GM12878 (cell line): ENCODE measurements at regions not wholly inside any gene's neighbourhood (a gene's known extent, or its start where the extent isn't known, plus 50 kb on each side); places are given as distances from the start of the nearest gene placed in this dataset.
"Not testable (repeated sequence)": the region's sequence is repeated elsewhere in the genome, so short reads cannot be mapped to it uniquely, and the experiment has no call there.

ENCODE experiments used
- ATAC-seq: fragments of 200-7000 bp; cut with Tn5 transposase; 3 replicates; pipeline ENCODE4 v1.9.1; 2020; ENCODE audit warnings: mild to moderate bottlenecking, moderate library complexity
- BruUV-seq: library from RNA; stranded (reverse); fragments of 400-500 nt; replicated peaks from 2 replicates; lab custom pipeline; 2021; lab: Mats Ljungman, UMichigan
- CTCF ChIA-PET: fragments of 300-600 bp; sonication (Branson Sonifier 250); formaldehyde crosslinking; extraction: SDS; loops from one replicate; lab custom pipeline; 2021; ENCODE audit warnings: inconsistent platforms; lab: Yijun Ruan, JAX
- POLR2A ChIA-PET: fragments of 350-600 bp; formaldehyde crosslinking; extraction: SDS; loops from one replicate; lab custom pipeline; 2021; ENCODE audit warnings: inconsistent platforms; lab: Charles Lee
- RAD21 ChIA-PET: fragments of 300-600 bp; sonication (Branson Sonifier 250); formaldehyde crosslinking; loops from one replicate; lab custom pipeline; 2023; ENCODE audit warnings: antibody characterized with exemption; ENCODE audit not compliant: unreplicated experiment; lab: Charles Lee
- SMC1A ChIA-PET: fragments of 300-600 bp; sonication (Branson Sonifier 250); formaldehyde crosslinking; loops from one replicate; lab custom pipeline; 2023; ENCODE audit not compliant: unreplicated experiment, uncharacterized antibody; lab: Charles Lee
- DNase-seq: peaks from one replicate; pipeline ENCODE4 v3.0.0-alpha.2; 2011; ENCODE audit warnings: low read depth, low spot score
- FAIRE-seq: peaks from 3 replicates; lab custom pipeline; 2011; peaks lifted over from hg19 to GRCh38; lab: Jason Lieb, UNC
- H2AFZ ChIP-seq: 2 replicates; pipeline ENCODE4 v1.6.0; 2011; ENCODE audit warnings: low read depth, low read length, control low read depth; ENCODE audit not compliant: control insufficient read depth
- H3K27ac ChIP-seq: 2 replicates; pipeline ENCODE4 v1.5.1; 2011; ENCODE audit warnings: control low read depth; ENCODE audit not compliant: control insufficient read depth, insufficient read depth
- H3K27me3 ChIP-seq, 2 experiments: replicated peaks in 1 of 2; 2 replicates each; pipeline versions ENCODE4 v1.6.0 to v1.6.1; 2011; ENCODE audit warnings: low read length in 1 of 2; ENCODE audit not compliant: control insufficient read depth in 2 of 2, insufficient read depth in 2 of 2
- H3K36me3 ChIP-seq, 2 experiments: 2 replicates each; pipeline ENCODE4 v1.5.1; 2011; ENCODE audit warnings: low read length in 1 of 2; ENCODE audit not compliant: control insufficient read depth in 2 of 2, insufficient read depth in 2 of 2
- H3K4me1 ChIP-seq: 2 replicates; pipeline ENCODE4 v1.6.1; 2011; ENCODE audit warnings: mild to moderate bottlenecking, low read length, moderate library complexity, mixed read lengths; ENCODE audit not compliant: control insufficient read depth, insufficient read depth
- H3K4me2 ChIP-seq: 2 replicates; pipeline ENCODE4 v1.6.0; 2011; ENCODE audit warnings: control low read depth; ENCODE audit not compliant: control insufficient read depth, insufficient read depth
- H3K4me3 ChIP-seq: fragments of 200-600 bp; sonication (generic); 2 replicates; pipeline ENCODE4 v1.5.1; 2016
- H3K79me2 ChIP-seq: 2 replicates; pipeline ENCODE4 v1.6.0; 2011; ENCODE audit warnings: low read length; ENCODE audit not compliant: control insufficient read depth, insufficient read depth
- H3K9ac ChIP-seq: 2 replicates; pipeline ENCODE4 v1.8.0; 2011; ENCODE audit warnings: low read length, control low read depth, mixed read lengths; ENCODE audit not compliant: control insufficient read depth, insufficient read depth
- H3K9me3 ChIP-seq: replicated peaks from 3 replicates; pipeline ENCODE4 v1.5.1; 2011; ENCODE audit warnings: mild to moderate bottlenecking, low read length; ENCODE audit not compliant: control insufficient read depth, insufficient read depth
- H4K20me1 ChIP-seq: 2 replicates; pipeline ENCODE4 v1.6.0; 2011; ENCODE audit not compliant: control insufficient read depth, insufficient read depth
- DPF2 ChIP-seq: fragments of 450-650 bp; IDR thresholded peaks from 2 replicates; pipeline ENCODE4 v1.6.1; 2017; ENCODE audit warnings: mild to moderate bottlenecking
- EZH2 ChIP-seq: IDR thresholded peaks from 2 replicates; pipeline ENCODE4 v1.6.1; 2012; ENCODE audit warnings: low read depth, mild to moderate bottlenecking, control low read depth, inconsistent platforms, low read length, borderline replicate concordance; ENCODE audit not compliant: control insufficient read depth
- LARP7 ChIP-seq: fragments of 450-650 bp; IDR thresholded peaks from 2 replicates; pipeline ENCODE4 v1.6.1; 2017; ENCODE audit warnings: mild to moderate bottlenecking
- MTA2 ChIP-seq: fragments of 450-650 bp; IDR thresholded peaks from 2 replicates; pipeline ENCODE4 v1.6.1; 2016; ENCODE audit warnings: low read depth, mild to moderate bottlenecking, moderate library complexity
- POLR2AphosphoS2 ChIP-seq: IDR thresholded peaks from 2 replicates; pipeline ENCODE4 v1.6.1; 2011; ENCODE audit warnings: low read depth, mild to moderate bottlenecking, low read length, improper control_type of control experiment, moderate library complexity
- RFX5 ChIP-seq: IDR thresholded peaks from 2 replicates; pipeline ENCODE4 v1.6.1; 2011; ENCODE audit warnings: low read depth, low read length, improper control_type of control experiment
- TCF7 ChIP-seq: IDR thresholded peaks from 2 replicates; pipeline ENCODE4 v1.6.1; 2014; ENCODE audit warnings: antibody characterized with exemption, borderline replicate concordance
- WGBS: methylation state at CpG from one replicate; pipeline ENCODE4 v1.1.6; 2016; ENCODE audit warnings: low lambda C conversion rate; ENCODE audit not compliant: insufficient replicate concordance, insufficient coverage; ENCODE audit errors: missing lambda C conversion rate; 5-methylcytosine and 5-hydroxymethylcytosine counted together
- in situ Hi-C: fragments of 300-500 bp; cut with MboI; formaldehyde crosslinking; loops from 9 replicates; pipeline ENCODE4 v1.14.3; 2018; ENCODE audit warnings: mixed read lengths
- intact Hi-C: fragments of 100-400 bp; cut with micrococcal nuclease; formaldehyde crosslinking; loops from one replicate; pipeline ENCODE4 v1.14.2; 2022; ENCODE audit not compliant: unreplicated experiment
- TF ChIP-seq, protein P1 (sequence below): fragments of 450-650 bp; conservative IDR thresholded peaks from 2 replicates; pipeline ENCODE4 v1.6.1; 2017; ENCODE audit warnings: mild to moderate bottlenecking, moderate library complexity

DNA sequence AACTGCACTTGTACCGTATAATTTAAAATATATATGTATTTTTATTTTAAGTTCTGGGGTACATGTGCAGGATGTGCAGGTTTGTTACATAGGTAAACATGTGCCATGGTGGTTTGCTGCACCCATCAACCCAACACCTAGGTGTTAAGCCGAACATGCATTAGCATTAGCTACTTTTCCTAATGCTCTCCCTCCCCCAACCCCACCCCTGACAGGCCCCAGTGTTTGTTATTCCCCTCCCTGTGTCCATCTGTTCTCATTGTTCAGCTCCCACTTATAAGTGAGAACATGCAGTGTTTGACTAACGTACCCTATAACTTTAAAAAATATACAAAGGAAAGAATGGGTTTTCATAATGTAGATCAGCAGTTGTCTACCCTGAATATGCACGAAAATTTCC, 303.5 kb upstream of the BRINP1 start:
- H3K4me1 ChIP-seq, H2AFZ ChIP-seq, H3K4me2 ChIP-seq, FAIRE-seq, RAD21 ChIA-PET, H3K9me3 ChIP-seq, H4K20me1 ChIP-seq, H3K27me3 ChIP-seq, H3K9ac ChIP-seq, H3K36me3 ChIP-seq, H3K4me3 ChIP-seq, BruUV-seq, DNase-seq, H3K79me2 ChIP-seq, CTCF ChIA-PET, ATAC-seq, H3K27ac ChIP-seq, SMC1A ChIA-PET, POLR2A ChIA-PET, intact Hi-C loops, in situ Hi-C loops: not testable (repeated sequence)
- 10% methylated on average over 4 of the region's 4 CpGs for WGBS

DNA sequence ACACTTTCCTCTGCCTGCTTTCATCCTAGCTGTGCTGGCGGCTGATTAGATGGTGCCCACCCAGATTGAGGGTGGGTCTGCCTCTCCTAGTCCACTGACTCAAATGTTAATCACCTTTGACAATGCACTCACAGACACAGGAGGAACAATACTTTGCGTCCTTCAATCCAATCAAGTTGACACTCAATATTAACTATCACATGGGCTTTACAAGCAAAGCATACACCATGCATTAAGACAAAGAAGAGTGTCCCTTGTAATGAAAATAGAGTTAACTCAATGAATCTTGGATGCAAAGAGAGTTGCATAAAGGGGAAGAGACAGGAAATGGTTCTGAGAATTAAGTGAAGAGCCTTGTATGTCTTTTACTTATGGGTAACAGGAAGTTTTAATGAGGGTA, 298.7 kb upstream of the BRINP1 start:
- 46% methylated on average over 2 of the region's 2 CpGs for WGBS
- Histone ChIP-seq H4K20me1 (no peaks in the 10 kb centered on the region), H2AFZ (no peak overlapping the region), H3K36me3 (no peaks in the 10 kb centered on the region), H3K4me2 (no peak overlapping the region)
- ChIA-PET RAD21 (no interaction called here), POLR2A (no interaction called here)
- ATAC-seq, result no peak
- in situ Hi-C loops, result no loop called here
- TF ChIP-seq LARP7 (no peak), MTA2 (no peak), POLR2AphosphoS2 (no peak), TCF7 (no peak), DPF2 (no peak), EZH2 (no peak), RFX5 (no peak)
- TF ChIP-seq, protein P1, sequence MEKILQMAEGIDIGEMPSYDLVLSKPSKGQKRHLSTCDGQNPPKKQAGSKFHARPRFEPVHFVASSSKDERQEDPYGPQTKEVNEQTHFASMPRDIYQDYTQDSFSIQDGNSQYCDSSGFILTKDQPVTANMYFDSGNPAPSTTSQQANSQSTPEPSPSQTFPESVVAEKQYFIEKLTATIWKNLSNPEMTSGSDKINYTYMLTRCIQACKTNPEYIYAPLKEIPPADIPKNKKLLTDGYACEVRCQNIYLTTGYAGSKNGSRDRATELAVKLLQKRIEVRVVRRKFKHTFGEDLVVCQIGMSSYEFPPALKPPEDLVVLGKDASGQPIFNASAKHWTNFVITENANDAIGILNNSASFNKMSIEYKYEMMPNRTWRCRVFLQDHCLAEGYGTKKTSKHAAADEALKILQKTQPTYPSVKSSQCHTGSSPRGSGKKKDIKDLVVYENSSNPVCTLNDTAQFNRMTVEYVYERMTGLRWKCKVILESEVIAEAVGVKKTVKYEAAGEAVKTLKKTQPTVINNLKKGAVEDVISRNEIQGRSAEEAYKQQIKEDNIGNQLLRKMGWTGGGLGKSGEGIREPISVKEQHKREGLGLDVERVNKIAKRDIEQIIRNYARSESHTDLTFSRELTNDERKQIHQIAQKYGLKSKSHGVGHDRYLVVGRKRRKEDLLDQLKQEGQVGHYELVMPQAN, result no peak
- TF ChIP-seq, all 136 proteins: peak for 0
- no peaks in the 10 kb centered on the region for H3K79me2 ChIP-seq
- H3K27me3 ChIP-seq, result no peaks in the 10 kb centered on the region
- no peaks in the 10 kb centered on the region for H3K9me3 ChIP-seq
- intact Hi-C loops, result no loop called here
- H3K27ac ChIP-seq, result no peak overlapping the region
- no peaks in the 10 kb centered on the region for H3K4me1 ChIP-seq
- no peak for FAIRE-seq
- CTCF ChIA-PET, result no interaction called here
- BruUV-seq, result no TSS peak
- no peak overlapping the region for H3K4me3 ChIP-seq
- DNase-seq, result no peak
- SMC1A ChIA-PET, result no interaction called here
- H3K9ac ChIP-seq, result no peak overlapping the region
